ENCODE measurements at regions not wholly inside any gene's neighbourhood (a gene's known extent, or its start where the extent isn't known, plus 50 kb on each side); places are given as distances from the start of the nearest gene placed in this dataset.

- H3K79me2 ChIP-seq, result no peaks in the 10 kb centered on the region
- H3K27me3 ChIP-seq (ENCODE audit: control insufficient read depth, insufficient read depth, low read length), result no peaks in the 10 kb centered on the region
- no peak overlapping the region for H3K4me2 ChIP-seq (ENCODE audit: low read length)
- H3K27ac ChIP-seq, result no peak overlapping the region
- H3K4me3 ChIP-seq (ENCODE audit: low read depth, low read length), result no peak overlapping the region
- no peaks in the 10 kb centered on the region for H3K4me1 ChIP-seq
- no peak for TF ChIP-seq CTCF (IDR thresholded peaks at IDR 0.05)
- H3K9ac ChIP-seq, result no peak overlapping the region
- H2AFZ ChIP-seq, result no peak overlapping the region
- H3K9me3 ChIP-seq (ENCODE audit: control insufficient read depth, low read length), result no peaks in the 10 kb centered on the region
- no peaks in the 10 kb centered on the region for H3K36me3 ChIP-seq (ENCODE audit: control insufficient read depth, insufficient read depth, low read length)
Observed at GRCh38 chr2:65799141-65799854, 366.9 kb upstream of the SPRED2 start.

DNA sequence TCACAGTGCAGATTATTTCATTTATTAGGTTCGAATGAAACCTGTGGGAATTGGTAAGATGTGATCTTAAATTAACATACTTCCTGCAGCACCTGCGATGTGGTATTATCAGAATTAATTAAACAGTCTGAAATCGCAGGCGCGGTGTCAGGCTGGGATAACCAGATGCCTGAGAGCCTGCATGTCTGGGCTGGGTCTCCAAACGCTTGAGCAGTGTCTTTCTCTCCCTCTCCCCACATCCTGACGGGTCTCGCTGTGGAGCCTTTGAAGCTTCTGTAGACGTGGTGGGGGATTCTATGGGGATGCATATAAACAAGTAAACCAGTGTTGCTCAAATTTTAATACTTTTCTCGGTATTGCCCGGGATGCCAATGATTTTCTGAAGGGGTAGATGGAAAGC, 366.2 kb upstream of the SPRED2 start:
- H3K27ac ChIP-seq, result no peak overlapping the region
- no peak overlapping the region for H3K9ac ChIP-seq
- TF ChIP-seq CTCF (IDR thresholded peaks at IDR 0.05), result no peak
- H3K79me2 ChIP-seq, result no peaks in the 10 kb centered on the region
- no peak overlapping the region for H2AFZ ChIP-seq
- H3K4me2 ChIP-seq (ENCODE audit: low read length), result no peak overlapping the region
- H3K27me3 ChIP-seq (ENCODE audit: control insufficient read depth, insufficient read depth, low read length), result no peaks in the 10 kb centered on the region
- H3K4me1 ChIP-seq, result no peaks in the 10 kb centered on the region
- no peaks in the 10 kb centered on the region for H3K36me3 ChIP-seq (ENCODE audit: control insufficient read depth, insufficient read depth, low read length)
- no peak overlapping the region for H3K4me3 ChIP-seq (ENCODE audit: low read depth, low read length)
- no peaks in the 10 kb centered on the region for H3K9me3 ChIP-seq (ENCODE audit: control insufficient read depth, low read length)

DNA sequence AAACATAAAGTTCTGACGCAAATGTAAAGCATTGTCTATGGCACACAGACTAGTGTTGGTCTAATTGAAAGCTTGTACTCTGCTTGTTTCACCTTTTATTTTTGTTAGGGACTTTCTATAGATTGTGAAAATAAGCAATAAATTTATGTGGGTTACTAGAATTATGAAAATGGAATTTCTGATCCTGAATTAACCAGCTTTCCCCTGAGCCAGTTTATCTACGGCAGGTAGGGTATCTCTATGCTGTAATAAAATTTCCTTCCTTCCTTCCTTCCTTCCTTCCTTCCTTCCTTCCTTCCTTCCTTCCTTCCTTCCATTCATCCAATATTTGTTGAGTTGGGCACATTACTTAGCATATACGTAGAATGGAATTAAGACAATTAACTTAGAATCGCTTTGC, 362.6 kb upstream of the SPRED2 start:
- Histone ChIP-seq H3K36me3 (ENCODE audit: control insufficient read depth, insufficient read depth, low read length) (no peaks in the 10 kb centered on the region), H3K27me3 (ENCODE audit: control insufficient read depth, insufficient read depth, low read length) (no peaks in the 10 kb centered on the region), H3K9me3 (ENCODE audit: control insufficient read depth, low read length) (no peaks in the 10 kb centered on the region), H3K4me2 (ENCODE audit: low read length) (no peak overlapping the region), H3K79me2 (no peaks in the 10 kb centered on the region), H3K27ac (no peak overlapping the region), H2AFZ (no peak overlapping the region), H3K9ac (no peak overlapping the region), H3K4me1 (no peaks in the 10 kb centered on the region), H3K4me3 (ENCODE audit: low read depth, low read length) (no peak overlapping the region)
- no peak for TF ChIP-seq CTCF (IDR thresholded peaks at IDR 0.05)

DNA sequence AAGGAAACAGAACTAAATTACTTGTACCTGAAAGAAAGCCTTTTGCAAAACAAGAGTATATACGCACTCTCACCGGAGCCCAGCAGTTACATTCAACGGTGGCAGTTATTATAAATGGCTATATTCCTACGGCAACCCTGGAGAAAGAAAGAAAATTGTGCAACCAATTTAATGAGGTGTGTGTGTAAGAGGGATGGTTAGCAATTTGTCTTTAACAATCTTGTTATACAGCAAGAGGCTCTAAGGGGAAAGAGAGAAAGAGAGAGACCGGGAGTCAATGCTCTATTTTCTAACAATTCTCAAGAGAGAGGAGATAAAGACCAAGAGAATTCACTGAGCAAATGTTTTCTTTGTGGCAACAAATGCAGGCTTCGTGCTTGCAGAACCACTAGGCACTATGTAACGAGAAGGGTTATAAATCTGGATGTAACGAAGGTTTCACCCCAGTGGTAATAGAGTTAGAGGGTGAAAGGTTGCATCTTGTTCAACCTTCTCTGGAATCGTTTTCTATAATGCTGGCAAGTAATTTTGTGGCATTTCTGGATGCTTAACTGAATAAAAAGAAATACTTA, 359.1 kb upstream of the SPRED2 start:
- Histone ChIP-seq H3K36me3 (ENCODE audit: control insufficient read depth, insufficient read depth, low read length) (no peaks in the 10 kb centered on the region), H3K4me3 (ENCODE audit: low read depth, low read length) (no peak overlapping the region), H3K4me1 (no peaks in the 10 kb centered on the region), H3K79me2 (no peaks in the 10 kb centered on the region), H3K9me3 (ENCODE audit: control insufficient read depth, low read length) (no peaks in the 10 kb centered on the region), H3K9ac (no peak overlapping the region), H2AFZ (no peak overlapping the region), H3K27me3 (ENCODE audit: control insufficient read depth, insufficient read depth, low read length) (no peaks in the 10 kb centered on the region), H3K27ac (no peak overlapping the region), H3K4me2 (ENCODE audit: low read length) (no peak overlapping the region)
- no peak for TF ChIP-seq CTCF (IDR thresholded peaks at IDR 0.05)

DNA sequence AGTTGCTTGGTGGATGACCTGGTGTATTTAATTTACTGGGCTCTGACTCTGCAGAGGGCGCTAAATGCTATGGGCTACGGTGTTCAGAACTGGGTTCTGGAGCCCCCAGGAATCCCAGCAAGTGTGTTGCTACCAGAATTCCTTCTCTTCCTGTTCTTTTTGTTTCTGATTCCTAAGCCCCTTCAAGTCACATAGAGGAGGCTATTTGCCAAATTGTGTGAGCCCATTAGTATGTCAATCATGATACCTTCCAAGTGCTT, 358.2 kb upstream of the SPRED2 start:
- Histone ChIP-seq H3K79me2 (no peaks in the 10 kb centered on the region), H3K9me3 (ENCODE audit: control insufficient read depth, low read length) (no peaks in the 10 kb centered on the region), H3K9ac (no peak overlapping the region), H3K27ac (no peak overlapping the region), H3K36me3 (ENCODE audit: control insufficient read depth, insufficient read depth, low read length) (no peaks in the 10 kb centered on the region), H3K4me1 (no peaks in the 10 kb centered on the region), H3K4me2 (ENCODE audit: low read length) (no peak overlapping the region), H3K4me3 (ENCODE audit: low read depth, low read length) (no peak overlapping the region), H2AFZ (no peak overlapping the region), H3K27me3 (ENCODE audit: control insufficient read depth, insufficient read depth, low read length) (no peaks in the 10 kb centered on the region)
- TF ChIP-seq CTCF (IDR thresholded peaks at IDR 0.05), result no peak
